Myocyte (in vitro differentiated cells): ENCODE measurements at regions not wholly inside any gene's neighbourhood (a gene's known extent, or its start where the extent isn't known, plus 50 kb on each side); places are given as distances from the start of the nearest gene placed in this dataset.
A peak's percentile ranks its signal among the peaks of the same experiment; 100 is the strongest.

ENCODE experiments used
- DNase-seq: peaks from one replicate; pipeline ENCODE4 v3.0.0-alpha.2; 2012; ENCODE audit warnings: low read depth

GRCh38 chr11:77530879-77531278, 57.0 kb upstream of the PAK1 start:
- DNase-seq = no peak

- no peak for DNase-seq
Observed at GRCh38 chr11:77529685-77530084, 55.8 kb upstream of the PAK1 start.

GRCh38 chr11:77525455-77526091, 51.7 kb upstream of the PAK1 start:
- peak; percentile 31 for DNase-seq

DNA sequence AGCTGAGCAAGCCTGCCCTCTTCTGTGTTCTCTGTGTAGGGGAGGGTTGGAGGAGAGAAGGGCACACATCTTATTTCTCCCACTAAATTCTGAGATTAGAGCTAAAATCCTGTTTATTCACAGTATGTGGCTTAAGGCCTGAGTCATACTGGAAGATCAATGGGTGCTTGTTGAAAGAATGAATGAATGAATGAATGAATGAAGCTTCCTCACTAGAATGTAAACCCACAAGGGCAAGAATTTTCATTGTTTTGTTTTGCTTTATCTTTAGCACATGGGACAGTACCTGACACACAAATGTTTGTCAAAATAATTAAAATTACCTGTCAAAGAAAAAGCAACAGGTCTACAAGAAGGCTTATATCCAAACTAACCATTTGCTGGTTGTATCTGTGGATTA, 50.6 kb upstream of the PAK1 start:
- DNase-seq = no peak

DNA sequence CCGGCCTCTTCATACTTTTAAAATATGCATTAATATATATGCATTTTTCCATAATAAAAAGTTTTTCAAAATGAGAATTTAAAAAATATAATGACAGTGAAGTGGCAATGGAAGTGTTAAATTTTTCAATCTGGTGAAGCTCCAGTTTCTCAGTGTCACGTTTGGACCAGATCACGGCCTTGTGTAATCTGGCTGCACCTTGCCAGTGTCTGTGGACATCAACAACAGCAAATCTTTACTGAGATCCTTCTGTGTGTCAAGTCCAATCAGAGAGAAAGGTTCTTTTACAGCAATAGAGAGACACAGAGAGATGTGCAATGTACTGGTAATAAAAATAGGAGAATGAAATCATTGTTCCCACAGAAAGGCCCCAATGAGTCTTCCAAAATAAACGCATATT, 49.8 kb upstream of the PAK1 start:
- no peak for DNase-seq
